Hypothalamus (tissue), 51 donors: ENCODE measurements at regions not wholly inside any gene's neighbourhood (a gene's known extent, or its start where the extent isn't known, plus 50 kb on each side); places are given as distances from the start of the nearest gene placed in this dataset.

Experiments used
- DNase-seq, 51 donors: peaks; one replicate each; lab custom pipeline; 2025; lab: John Stamatoyannopoulos, UW

GRCh38 chr10:131742500-131742951 lies 158.3 kb upstream of the PPP2R2D start:
- DNase-seq: no peak

DNA sequence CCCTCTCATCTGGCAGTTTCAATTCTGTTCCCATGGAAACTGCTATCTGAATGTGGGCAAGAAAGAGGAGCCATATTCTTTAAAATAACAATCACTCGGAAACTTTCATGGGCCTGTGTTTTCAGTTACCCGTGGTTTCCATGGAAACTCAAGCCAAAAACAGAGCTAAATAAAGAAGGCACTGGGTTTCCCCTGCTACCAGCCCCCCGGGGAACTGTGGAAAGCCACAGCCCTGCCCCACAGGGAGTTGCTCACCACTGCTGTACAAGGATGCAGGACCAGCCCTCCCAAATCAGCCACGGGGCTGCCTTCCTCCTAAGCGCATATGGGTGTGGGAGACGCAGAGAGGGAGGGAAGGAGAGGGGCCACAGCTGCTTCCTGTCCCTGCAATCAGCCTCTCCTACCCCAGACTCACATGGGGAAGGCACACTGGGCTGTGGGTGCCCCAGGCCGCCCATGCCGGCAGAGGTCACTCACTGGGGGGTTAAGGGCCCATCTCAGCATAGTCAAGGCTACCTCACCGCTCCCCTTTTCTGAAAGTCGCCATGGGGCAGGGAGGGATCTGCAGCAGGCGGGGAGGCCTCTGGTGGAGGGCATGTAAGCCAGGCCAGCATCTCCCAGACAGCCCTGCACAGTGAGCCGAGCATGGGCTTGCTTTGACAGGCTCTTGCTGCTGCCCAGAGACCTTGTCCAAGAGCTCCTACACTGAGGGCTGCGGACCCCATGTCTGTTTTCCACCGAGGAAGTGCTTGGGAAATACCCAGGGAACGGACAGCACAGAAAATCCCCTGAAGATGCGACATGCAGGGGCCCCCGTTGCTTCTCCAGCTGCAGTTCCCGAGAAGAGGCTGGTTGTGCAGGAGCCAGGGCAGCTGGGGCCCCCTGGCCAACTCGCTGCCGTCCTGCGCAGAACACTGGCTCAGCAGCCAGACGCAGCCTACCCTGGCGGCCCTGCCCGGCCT lies 157.3 kb upstream of the PPP2R2D start:
- peak in 8 of 51 donors; percentile 7 to 45 (median 22) for DNase-seq

DNA sequence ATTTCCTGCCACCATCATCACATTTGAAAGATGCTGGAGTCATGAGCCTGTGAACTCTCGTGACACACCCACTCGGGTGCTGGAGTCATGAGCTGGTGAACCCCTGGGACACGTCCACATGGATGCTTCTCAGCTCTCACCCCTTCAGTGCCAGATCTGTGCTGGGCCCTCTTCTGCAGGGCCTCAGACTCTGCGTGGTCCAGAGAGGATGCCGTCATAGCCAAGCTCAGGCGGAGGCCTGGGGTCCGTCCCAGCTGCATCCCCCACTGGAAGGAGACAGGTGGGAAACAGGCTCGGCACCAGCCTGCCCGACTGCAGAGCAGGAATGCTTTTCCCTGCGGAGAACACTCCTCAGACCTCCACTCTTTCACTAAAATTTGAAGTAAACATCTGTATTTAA lies 156.5 kb upstream of the PPP2R2D start:
- DNase-seq: no peak

GRCh38 chr10:131745591-131745990 lies 155.2 kb upstream of the PPP2R2D start:
- no peak for DNase-seq

DNA sequence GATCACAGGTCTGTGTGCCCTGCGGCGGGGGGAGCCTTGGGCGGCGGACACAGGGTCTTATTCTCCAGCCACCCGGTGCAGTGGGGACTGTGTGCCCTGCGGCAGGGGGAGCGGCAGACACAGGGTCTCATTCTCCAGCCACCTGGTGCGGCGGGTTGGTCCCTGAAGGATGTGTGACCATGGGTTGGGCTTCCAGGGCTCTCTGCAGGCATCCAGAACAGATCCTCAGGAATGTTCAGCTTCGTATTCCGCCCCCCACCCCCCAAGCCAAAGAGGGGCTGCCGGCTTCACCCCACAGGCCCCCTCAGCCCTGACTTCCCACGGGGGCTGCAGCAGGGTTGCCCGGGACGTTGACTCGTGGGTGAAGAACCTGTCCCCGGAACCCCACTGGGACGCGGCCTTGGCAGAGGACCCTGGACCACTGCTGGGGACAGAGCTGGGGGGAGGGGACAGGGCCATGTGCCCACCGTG lies 154.5 kb upstream of the PPP2R2D start:
- no peak for DNase-seq

GRCh38 chr10:131746785-131747184 lies 154.0 kb upstream of the PPP2R2D start:
- no peak for DNase-seq

DNA sequence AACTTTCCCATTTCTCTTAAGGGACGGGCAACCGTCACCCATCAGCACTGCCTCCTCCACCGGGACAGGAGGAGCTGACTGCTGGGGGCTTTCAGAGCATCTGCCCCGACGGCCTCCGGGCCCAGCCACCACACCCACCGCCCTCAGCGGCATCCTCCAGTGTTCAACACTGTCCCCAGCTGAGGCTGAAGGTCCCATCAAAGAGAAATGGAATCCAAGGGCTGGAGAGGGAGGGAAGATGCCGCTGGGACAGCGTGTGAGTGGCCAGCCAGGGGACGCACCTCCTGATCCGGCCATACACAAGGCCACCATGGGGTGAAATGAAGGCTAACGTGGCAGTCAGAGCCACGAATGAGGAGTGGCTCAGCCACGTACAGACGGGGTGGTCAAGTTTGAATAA lies 153.6 kb upstream of the PPP2R2D start:
- DNase-seq: no peak

- no peak for DNase-seq
Measured at GRCh38 chr10:131747791-131748190, 153.0 kb upstream of the PPP2R2D start.

DNA sequence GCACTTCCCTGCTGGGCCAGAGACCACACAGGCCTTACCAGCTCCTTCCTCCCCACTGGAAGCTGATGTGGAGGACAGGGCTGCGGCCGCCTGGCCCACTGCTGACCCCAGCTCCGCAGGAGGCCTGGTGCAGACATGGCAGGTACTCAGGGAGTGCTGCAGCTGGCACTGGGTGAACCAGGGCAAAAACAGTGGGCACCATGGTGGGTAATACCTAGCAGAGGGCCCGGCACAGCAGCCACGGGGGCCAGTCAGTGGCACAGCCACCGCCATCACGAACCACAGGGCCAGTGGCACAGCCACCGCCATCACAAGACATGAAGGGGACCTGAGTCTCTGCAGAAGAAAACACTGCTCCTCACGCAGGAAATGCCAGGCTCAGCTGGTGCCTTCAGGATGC lies 152.6 kb upstream of the PPP2R2D start:
- no peak for DNase-seq

GRCh38 chr10:131748831-131749766 lies 151.7 kb upstream of the PPP2R2D start:
- no peak for DNase-seq

DNA sequence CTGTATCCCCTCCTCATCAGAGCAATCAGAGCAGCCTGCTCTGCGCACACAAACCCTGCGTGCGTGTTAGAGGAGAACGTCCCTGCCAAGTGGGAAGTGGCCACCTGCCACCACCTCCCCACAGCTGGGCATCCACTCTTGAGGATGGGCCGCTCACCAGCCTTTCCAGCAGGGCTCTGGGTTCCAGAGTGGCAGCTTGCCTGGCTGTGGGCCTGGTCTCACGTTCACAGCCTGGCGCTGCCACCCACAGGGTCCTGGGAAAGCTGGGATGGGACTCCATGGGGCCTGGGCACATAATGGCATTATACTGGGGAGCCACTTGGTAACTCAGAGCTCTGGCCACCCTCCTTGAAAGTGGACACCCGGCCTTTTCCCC lies 151.1 kb upstream of the PPP2R2D start:
- no peak for DNase-seq

DNA sequence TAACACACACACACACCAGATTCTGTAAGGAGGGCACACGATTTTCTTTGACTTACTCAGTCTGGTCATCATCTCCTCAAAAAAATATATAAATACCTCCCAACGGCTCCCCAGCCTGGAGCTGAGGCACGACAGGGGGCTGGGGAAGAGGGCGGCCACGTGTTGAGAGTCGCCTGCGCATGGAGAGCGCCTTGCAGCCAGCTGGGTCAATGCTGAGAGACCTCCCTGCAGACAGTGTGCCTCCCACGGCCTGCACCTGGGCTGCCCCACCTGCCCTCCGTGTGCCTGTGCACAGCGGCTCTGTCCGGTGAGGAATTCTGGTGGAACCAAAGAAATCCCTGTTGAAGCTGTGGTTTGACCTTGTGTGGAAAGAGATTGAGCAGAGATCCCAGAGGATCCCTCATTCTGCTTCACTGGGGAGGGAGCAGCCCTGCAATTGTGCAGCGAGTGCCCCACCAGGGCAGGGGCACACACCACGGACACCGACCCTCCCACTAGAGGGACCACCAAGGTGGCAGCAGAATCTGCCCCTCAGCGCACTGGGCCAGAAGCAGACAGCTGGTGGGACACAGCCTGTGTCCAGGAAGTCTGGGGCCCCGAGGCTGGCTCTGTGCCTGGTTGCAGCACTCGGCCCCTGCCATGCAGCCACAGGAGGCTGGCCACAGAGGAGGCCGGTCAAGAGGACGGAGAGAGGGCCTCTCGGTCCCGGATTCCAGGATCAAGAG lies 150.5 kb upstream of the PPP2R2D start:
- no peak for DNase-seq

GRCh38 chr10:131750973-131751826 lies 149.6 kb upstream of the PPP2R2D start:
- DNase-seq: no peak

DNA sequence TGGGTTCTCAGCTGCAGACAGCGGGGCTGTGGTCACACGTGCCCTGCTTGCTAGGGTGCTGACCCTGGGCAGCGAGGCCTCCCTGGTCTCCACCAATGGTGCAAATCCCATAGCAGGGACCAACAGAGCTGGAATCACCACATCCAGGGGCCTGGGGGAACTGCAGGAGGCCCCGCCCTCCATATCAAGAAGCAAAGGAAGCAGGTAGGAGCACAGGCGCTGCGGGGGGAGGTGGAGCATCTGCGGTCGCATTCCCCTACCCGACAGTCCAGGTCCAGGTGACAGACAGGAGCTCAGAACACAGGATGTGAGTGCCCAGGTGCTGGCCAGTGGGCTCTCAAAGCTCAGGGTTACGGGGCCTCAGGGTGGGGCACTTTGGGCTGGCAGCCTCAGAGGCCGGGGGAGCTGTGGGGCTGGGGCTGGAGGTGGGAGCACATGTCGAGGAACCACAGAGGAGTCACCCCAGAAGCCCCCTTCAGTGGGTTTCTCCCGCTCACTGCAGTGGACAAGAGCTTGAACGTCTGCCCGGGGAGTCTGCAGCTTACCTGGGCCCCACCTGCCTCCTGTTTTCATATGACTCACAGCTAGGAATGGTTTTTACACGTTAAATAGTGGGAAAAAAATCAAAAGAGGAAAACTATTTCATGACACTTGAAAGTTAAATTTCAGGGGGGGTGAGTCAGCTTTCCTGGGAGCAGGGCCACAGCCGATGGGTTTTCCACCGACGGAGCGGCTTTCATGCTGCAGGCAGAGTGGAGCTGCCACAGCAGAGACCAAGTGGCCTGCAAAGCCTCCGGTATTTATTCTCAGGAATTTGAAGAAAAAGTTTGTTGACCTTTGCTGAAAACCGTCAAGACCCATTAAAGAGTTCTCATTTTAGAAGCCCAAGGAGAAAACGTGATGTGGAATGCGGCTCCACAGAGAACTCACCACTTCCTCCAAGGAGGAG lies 148.7 kb upstream of the PPP2R2D start:
- no peak for DNase-seq

DNA sequence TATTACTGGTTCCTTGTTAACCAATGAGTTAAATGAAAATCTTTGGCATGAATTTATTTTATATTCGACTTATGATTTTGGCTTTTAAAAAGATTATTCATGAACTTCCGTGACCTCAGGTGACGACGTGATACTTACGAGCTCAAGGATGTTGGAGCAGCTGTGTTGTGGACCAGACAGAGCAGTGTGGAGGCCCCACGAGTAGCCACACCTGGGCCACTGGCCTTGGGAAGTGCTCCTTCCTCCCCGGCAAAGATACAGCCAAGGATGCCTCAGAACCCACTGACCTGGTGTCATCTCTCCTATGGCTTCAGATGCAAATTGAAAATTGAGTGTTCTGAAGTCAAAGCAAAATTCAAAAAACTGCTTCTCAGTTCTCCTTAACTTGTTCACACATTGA lies 147.5 kb upstream of the PPP2R2D start:
- DNase-seq: no peak

DNA sequence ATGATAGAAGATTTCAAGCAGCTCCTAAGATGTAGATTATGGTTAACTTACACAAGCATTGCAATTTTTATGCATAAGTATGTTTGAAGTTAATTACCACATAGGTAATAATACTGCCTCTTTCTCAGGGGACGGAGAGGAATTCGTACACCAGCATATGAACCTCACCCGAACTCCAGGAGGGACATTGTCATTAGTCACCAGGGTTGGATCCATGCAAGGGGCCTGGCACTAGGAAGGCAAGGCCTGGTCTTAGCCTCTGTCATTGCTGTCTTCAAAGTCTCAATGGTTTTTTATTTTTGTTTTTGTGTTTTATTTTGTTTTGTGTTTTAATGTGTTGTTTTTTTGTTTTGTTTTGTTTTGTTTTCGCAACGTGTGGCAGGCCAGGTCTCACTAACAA lies 145.6 kb upstream of the PPP2R2D start:
- no peak for DNase-seq

DNA sequence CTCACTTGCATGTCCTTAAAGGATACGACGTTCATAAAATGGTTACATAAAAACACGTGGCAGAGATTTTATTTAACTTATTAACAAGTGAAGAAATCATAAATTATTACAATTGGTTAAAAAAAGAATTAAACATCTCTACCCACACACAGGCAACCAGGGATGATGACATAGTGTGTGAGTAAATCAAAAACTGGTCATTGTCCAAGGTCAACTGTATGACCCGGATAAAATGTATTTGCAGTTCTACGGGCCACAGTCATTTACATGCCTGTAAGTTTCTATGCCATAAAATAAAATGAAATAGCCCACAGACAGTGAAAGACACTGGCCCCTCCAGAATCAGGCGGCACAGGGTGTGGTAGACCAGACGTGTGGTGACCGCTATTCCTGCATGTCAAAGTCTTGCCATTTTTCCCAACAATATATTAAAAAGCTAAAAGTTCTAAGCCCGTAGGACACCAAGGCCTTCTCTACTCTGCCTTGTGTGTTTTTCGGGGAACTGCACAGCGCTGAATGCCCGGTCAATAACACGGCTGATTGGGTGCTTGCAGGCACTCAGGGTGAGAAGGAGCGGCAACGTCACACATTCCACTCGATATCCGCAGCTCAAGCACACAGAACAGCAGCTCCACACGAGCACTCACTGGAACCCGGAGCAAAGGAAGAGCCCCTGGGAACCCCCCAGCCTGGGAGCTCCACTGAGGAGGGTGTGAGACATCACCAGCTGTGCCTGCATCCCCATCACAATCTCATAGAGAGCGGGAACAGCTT lies 143.3 kb upstream of the PPP2R2D start:
- no peak for DNase-seq
